ENCODE measurements at regions not wholly inside any gene's neighbourhood (a gene's known extent, or its start where the extent isn't known, plus 50 kb on each side); places are given as distances from the start of the nearest gene placed in this dataset.

- Histone ChIP-seq H2AFZ (ENCODE audit: low read depth, low read length, poor library complexity, severe bottlenecking) (no peak overlapping the region), H4K20me1 (ENCODE audit: insufficient read depth) (no peaks in the 10 kb centered on the region), H3K9me2 (ENCODE audit: insufficient read depth) (no peaks in the 10 kb centered on the region), H3K4me1 (ENCODE audit: control insufficient read depth in 1 of 2, insufficient read depth in 2 of 2, low read length in 2 of 2) (peaks cover 11 to 12% of the 10 kb centered on the region in 2 experiments), H3K79me2 (ENCODE audit: insufficient read depth, low read length) (no peaks in the 10 kb centered on the region), H3K9me3 (ENCODE audit: control insufficient read depth in 1 of 2, insufficient read depth in 1 of 2, low read depth in 1 of 2, low read length in 2 of 2) (peaks cover 4 to 5% of the 10 kb centered on the region in 2 experiments; a peak in 1 of 4 replicates), H3K4me2 (ENCODE audit: low read length) (no peak overlapping the region), H3K9ac (ENCODE audit: low read length) (no peak overlapping the region), H3K27me3 (ENCODE audit: insufficient read depth, low read length) (no peaks in the 10 kb centered on the region), H3K4me3 (replicated peaks in 1 of 2; ENCODE audit: low read depth in 1 of 2, low read length in 2 of 2) (no peak overlapping the region), H3K36me3 (ENCODE audit: control insufficient read depth in 1 of 2, insufficient read depth in 2 of 2, low read length in 2 of 2) (no peaks in the 10 kb centered on the region), H3K27ac (ENCODE audit: low read depth, low read length) (no peak overlapping the region)
- no peak for TF ChIP-seq FOSL1 (IDR thresholded peaks at IDR 0.05; ENCODE audit: low read depth)
- no peak for TF ChIP-seq RAD21 (IDR thresholded peaks at IDR 0.05; ENCODE audit: low read depth)
- no peak for TF ChIP-seq ZBTB33 (IDR thresholded peaks at IDR 0.05; ENCODE audit: extremely low read depth, insufficient replicate concordance, low read length)
- TF ChIP-seq EGR1 (IDR thresholded peaks at IDR 0.05; ENCODE audit: low read depth): no peak
- no peak for TF ChIP-seq ELF1 (IDR thresholded peaks at IDR 0.05; ENCODE audit: borderline replicate concordance, low read depth)
- no peak for TF ChIP-seq YY1 (IDR thresholded peaks at IDR 0.05; ENCODE audit: extremely low read depth, insufficient replicate concordance, low read depth, low read length)
- TF ChIP-seq SRF (IDR thresholded peaks at IDR 0.05; ENCODE audit: low read depth): no peak
- TF ChIP-seq MAX (IDR thresholded peaks at IDR 0.05): no peak
- no peak for TF ChIP-seq EZH2 (IDR thresholded peaks at IDR 0.05)
- TF ChIP-seq SIN3A (IDR thresholded peaks at IDR 0.05; ENCODE audit: low read depth): no peak
- TF ChIP-seq CBX3 (IDR thresholded peaks at IDR 0.05; ENCODE audit: low read depth): no peak
- no peak for TF ChIP-seq SP1 (IDR thresholded peaks at IDR 0.05; ENCODE audit: low read depth)
- TF ChIP-seq CEBPB (IDR thresholded peaks at IDR 0.05; ENCODE audit: low read depth): no peak
- no peak for TF ChIP-seq ZFX (IDR thresholded peaks at IDR 0.05)
- no peak for TF ChIP-seq JUND (IDR thresholded peaks at IDR 0.05)
- no peak for TF ChIP-seq REST (IDR thresholded peaks at IDR 0.05; ENCODE audit: low read depth)
- TF ChIP-seq EZH2phosphoT487 (IDR thresholded peaks at IDR 0.05; ENCODE audit: borderline replicate concordance): no peak
- no peak for TF ChIP-seq POLR2AphosphoS5 (IDR thresholded peaks at IDR 0.05; ENCODE audit: low read depth, low read length)
- no peak for TF ChIP-seq ZNF274 (IDR thresholded peaks at IDR 0.05; ENCODE audit: low read depth, low read length)
- no peak for TF ChIP-seq POLR2A (IDR thresholded peaks at IDR 0.05; ENCODE audit: borderline replicate concordance, extremely low read depth, insufficient read depth, insufficient read length)
- intact Hi-C loops (cut with micrococcal nuclease): no loop called here
- no peak for ATAC-seq
- DNase-seq (ENCODE audit: low read depth, low spot score): no peak
- ChIA-PET RAD21 (ENCODE audit: low non-redundant PET in 1 of 2, low total read pairs in 2 of 2, uncharacterized antibody in 2 of 2, unreplicated experiment in 2 of 2) (no interaction called here), POLR2A (no interaction called here), CTCF (no interaction called here)
- BruUV-seq (replicated peaks): no TSS peak
Observed at GRCh38 chr14:101482066-101482465, 79.2 kb upstream of the DIO3 start.
